ENCODE measurements at regions not wholly inside any gene's neighbourhood (a gene's known extent, or its start where the extent isn't known, plus 50 kb on each side); places are given as distances from the start of the nearest gene placed in this dataset.

DNA sequence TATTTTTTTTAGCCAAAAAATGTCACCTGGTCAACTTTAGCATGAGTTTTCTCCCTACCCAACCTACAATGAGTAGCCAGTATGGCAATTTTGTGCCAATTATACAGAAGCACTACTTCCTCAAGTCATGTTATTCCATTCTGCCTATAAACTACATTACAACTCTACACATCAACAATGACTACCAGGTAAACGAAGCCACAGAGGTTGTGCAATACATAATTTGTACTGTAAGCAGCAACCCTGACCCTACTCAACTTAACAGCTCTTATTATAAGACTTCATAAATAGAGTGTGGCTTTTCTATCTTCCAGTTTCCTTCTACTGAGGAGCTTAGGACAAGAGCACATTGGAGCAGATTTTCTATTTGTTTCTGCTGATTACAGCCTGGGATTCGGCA is 160.5 kb downstream of the HS3ST1 start:
- no peak for DNase-seq (ENCODE audit: low spot score)

DNA sequence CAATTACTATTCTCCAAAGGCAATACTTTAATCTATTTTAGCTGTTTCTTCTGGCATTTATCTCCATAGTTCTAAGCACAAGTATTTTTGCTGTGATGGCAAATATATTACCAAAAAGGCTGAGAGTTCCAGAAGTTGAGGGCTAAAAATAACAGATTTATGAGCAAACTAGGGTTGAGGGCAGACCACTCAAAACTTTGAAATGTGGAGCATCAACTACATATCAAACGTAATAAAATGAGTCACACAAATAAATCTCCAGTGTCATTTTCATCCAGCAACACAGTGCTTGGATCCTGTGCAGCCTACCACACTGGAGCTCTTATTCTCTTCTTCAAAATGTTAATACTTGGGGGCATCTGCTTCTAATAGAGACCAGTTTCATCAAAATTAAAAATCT is 163.9 kb downstream of the HS3ST1 start:
- DNase-seq (ENCODE audit: low spot score), result no peak

DNA sequence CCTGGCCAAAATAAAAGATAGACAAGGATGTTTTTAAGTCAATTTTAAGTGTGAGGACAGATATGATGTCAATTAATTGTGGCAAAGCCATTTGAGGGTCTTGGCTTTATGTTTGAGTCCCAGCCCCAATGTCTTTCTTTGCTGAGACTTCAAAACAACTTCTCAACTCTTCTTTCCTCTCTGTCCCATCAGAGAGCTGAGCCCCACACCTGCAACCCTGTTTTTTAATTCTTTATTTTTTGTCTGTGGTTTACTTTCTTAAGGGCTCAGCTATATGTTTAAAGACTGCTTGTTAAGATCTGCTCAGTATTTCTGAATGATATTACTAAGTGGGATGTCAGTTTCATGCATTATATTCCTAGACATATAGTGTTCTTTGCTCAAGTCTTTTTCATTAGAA is 164.3 kb downstream of the HS3ST1 start:
- no peak for DNase-seq (ENCODE audit: low spot score)

DNA sequence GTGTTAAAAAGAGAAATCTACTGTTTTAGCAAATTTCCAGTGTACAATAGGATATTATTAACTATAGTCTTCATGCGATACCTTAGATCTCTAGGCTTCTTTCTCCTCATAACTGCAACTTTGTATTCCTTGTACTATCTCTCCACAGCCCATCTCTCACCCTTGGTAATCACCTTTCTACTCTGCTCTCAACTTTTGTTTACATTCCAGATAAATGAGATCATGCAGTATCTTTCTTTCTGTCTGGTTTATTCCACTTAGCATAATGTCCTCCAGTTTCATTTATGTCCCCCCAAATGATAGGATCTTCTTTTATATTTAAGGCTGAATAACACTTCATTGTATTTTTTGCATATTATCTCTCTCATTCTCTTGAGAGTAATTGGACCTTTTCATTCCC is 165.5 kb downstream of the HS3ST1 start:
- no peak for DNase-seq (ENCODE audit: low spot score)

DNA sequence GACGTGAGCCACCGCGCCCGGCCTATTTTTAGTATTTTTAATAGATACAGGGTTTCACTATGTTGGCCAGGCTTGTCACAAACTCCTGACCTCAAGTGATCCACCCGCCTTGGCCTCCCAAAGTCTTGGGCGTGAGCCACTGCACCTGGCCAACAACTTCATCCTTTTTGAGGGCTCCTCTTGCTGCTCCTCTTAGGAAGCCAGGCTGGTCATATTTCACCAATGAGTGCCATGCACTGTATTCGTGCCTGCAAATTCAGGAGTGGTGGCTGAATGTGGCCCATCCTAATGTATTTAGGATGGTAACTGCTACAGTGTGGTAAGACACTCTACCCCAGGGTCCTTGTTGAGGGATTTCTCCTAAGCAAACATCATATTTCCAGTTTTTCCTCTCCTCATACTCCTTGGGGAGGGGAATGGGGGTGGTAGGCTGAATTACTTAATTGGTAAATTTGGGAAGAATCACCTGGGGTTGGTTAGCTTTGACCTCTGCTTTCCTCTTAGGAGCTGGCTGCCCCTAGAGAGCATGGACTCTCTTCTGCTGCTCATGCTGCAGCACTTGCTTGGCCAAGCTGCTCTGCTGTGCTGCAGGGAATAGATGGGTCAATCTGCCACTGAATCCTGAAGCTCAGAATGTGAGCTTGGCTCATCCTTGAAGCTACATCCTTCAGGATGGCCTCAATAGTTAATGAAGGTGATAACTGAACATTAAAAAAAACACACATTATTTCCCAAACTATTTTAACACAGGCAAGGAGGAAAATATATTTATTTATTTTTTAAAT is 167.4 kb downstream of the HS3ST1 start:
- DNase-seq (ENCODE audit: low spot score), result no peak

DNA sequence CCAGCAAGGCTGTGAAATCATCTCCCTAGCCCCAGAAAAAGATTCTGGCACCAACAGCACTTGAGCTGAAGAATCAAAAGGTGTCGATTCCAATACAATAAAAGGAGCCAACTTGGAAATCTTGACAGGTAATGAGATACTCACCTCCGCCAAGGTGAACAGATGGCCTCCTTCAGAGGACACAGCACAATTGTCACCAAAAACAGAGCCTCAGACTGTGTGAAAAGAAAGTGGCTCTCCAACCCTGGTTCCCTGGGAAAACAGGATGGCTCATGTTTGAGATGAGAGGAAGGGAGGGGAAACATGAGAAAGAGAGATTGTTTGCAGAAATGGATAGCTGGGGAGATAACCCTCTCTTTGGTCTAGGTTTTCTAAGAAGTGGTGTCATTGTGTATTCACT is 168.9 kb downstream of the HS3ST1 start:
- no peak for DNase-seq (ENCODE audit: low spot score)

DNA sequence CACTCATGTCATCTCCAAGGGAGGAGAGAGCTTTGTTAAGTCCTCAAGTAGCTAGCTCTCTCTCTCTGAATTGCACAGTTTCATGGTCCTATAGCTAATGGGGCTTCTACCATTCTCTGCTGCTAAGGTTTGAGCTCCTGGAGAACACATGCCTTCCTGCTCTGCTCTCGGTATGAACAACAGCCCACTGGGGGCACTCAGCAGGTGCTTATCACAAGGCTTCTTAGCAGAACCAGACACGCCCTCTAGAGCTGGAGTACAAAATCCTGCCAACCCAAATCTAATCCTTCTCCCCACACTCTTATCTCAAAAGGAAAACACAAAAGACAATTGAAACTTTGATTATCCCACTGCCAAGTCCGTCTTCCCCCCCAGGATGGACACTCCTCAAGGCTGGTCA is 176.5 kb downstream of the HS3ST1 start:
- DNase-seq (ENCODE audit: low spot score), result no peak

DNA sequence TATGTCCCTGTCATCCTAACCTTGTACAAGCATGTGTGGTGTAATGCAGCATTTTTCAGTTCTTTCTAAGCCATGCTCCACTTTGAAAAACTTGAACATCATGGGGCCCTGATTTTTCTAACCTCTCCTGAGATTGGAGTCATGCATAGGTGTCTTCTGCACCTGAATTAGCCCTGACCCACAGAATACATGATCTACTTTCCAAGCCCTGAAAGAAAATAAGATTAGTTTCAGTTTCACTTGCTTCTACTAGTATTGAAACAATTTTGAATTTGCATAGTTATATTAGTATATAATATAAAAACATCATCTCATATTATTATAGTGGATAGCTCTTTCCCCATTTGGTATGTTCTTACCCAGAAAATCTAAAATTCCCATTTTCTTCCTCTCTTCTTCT is 178.2 kb downstream of the HS3ST1 start:
- DNase-seq (ENCODE audit: low spot score), result no peak

DNA sequence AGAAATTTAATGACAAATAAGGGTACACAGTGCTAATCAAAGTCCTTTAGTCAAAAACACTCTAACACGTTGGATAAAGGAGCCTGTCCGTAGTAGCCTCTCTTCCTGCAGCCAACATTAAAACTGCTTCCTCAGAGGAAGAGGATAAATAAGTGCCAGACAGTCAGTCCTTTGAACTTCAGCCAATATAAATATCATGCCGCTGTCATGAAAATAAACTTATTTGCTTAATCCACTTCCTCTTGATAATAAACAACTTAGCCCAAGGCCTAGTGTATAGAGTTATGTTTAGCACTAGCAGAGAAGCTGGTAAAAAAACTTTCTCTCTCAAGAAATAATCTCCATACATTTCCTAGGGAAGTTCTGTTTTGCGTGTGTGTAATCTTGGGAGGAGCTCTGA is 196.7 kb downstream of the HS3ST1 start:
- DNase-seq (ENCODE audit: low spot score), result no peak

DNA sequence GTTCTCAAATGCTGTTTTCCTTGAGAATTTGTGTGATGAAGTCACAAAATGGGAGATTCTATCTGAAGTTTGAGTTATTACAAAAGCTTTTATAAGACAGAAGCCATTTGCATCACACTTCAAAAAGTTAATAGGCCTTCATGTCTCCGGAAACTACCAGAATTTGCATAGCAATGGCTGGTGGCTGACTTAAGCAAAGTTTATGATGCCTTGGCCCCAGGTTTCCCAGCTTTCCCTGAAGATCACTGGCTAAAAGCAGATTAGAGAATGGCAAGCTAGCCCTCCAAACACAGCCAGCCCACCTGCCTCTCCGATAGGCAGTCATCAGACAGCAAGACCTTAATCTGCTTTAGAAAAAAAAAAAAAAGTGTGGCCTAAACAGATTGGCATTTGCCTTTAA is 197.8 kb downstream of the HS3ST1 start:
- no peak for DNase-seq (ENCODE audit: low spot score)

DNA sequence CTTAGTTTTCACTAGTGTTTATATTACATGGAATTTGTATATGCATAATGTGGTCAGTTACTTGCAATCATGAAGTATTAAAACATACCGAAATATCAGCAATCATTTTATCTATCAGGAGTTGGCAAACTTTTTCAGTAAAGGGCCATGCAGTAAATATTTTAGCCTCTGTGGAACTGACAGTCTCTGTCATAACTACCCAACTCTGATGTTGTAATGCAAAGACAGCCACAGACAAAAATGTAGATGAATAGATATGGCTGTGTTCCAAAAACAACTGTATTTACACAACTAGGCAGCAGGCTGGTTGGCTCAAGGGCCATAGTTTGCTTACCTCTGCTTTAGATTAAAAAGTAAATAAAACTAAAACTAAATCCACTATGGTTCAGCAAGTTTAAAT is 200.2 kb downstream of the HS3ST1 start:
- DNase-seq (ENCODE audit: low spot score), result no peak

DNA sequence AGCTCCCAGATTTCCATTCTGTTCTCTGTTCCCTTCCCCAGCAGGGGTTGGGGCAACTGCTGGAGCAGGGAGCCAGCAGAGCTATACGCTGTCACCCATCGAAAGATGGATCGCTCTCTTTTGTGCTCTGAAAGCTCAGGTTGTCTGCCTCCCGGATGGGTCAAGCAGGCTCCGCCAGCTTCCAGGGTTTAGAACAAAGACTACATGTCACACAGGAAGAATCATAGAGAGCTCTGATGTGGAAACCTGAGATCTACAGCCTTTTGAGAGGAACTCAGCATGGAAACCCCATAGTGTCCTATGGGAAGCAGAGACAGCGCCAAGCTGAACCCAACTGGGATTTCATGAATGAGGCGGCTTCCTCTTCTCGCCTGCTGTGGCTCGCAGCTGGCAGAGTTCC is 205.4 kb downstream of the HS3ST1 start:
- no peak for DNase-seq (ENCODE audit: low spot score)

DNA sequence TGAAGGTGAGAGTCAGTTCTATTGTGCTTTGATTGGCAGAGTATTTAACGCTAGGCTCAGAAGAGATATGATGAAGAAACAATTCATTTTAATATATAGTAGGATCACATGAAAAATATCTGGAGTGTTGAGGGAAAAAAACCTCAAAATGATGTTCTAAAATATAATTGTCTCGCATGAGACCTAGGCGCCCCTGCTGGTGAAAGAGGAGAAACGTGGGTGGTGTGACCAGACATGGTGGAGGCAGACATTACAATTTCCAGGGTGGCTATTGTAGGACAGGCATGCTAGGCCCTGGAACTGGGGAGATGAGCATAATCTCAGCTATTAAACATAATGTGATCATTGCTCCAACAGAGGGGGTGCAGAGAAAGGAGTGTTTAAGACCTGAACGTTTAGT is 210.0 kb downstream of the HS3ST1 start:
- no peak for DNase-seq (ENCODE audit: low spot score)

DNA sequence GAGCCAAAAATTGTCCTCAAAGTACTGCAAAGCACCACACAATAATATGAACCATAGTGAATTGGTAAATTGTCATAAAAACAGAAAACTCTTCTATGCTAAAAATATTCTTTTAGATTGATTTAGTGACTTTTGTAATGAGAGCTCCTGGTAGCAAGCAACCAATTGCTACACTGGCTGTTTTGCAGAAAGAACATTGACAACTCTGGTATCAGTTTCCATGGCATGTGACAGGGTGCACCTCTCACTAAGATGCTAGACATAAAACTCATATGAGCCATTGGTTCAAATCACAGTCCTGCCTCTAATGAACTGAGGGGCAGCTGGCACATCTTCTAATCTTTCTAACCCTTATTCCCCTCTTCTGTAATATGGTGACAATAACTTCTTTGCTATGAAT is 212.2 kb downstream of the HS3ST1 start:
- DNase-seq (ENCODE audit: low spot score), result no peak

DNA sequence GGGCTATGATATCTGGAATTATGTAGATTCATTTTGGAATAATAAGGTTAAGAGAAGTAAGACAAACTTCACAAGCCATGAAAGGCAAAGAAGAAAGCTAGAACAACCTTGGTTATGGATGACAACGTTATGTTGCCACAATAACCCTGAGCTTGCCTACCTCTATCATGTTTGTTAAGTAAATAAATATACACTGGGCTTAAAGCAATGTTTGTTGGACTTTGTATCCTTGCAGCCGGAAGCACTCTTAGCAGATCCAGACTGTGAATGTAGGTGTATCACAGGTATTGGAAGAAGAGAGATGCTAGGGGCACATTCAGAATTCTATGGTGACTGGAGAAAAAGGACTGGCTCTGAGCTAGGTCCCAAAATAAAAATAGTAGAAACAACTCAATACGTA is 214.4 kb downstream of the HS3ST1 start:
- peak; percentile 11 for DNase-seq (ENCODE audit: low spot score)

DNA sequence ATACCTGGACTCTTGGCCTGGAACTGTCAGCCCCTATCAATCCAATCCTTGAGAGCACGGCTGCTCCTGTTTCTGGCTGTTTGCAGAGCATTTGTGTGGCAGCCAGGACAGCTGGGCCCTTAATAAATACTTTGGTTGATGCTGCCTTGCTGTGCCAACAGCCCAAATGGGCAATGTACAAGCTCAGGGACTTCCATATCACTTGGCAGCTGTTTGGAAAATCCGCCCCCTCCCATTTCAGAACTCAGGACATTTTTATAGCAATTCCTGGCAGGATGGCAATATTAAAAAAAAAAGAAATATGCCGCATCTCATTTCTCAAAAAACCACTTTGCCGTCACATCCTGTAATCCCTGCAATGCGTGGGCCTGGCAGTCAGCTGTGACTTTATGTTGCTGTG is 218.9 kb downstream of the HS3ST1 start:
- DNase-seq (ENCODE audit: low spot score), result no peak

DNA sequence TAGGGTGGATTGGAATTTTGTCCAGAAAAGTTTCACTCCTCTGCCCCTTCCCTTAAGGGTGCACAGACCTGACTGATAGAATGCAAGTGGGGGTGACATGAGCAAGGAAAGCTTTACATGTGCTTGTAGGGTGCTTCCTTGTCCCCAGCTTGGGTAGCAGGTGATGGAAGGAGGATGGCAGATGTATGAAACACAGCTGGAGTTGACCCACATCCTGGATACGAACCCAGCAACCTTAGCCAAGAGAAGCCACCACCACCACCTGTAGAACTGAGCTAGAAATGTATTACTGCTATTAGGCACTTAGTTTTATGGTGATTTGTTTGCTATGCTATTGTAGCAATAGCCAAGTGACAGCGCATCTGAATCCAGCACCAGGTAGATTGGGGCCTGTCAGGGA is 227.4 kb downstream of the HS3ST1 start:
- no peak for DNase-seq (ENCODE audit: low spot score)

DNA sequence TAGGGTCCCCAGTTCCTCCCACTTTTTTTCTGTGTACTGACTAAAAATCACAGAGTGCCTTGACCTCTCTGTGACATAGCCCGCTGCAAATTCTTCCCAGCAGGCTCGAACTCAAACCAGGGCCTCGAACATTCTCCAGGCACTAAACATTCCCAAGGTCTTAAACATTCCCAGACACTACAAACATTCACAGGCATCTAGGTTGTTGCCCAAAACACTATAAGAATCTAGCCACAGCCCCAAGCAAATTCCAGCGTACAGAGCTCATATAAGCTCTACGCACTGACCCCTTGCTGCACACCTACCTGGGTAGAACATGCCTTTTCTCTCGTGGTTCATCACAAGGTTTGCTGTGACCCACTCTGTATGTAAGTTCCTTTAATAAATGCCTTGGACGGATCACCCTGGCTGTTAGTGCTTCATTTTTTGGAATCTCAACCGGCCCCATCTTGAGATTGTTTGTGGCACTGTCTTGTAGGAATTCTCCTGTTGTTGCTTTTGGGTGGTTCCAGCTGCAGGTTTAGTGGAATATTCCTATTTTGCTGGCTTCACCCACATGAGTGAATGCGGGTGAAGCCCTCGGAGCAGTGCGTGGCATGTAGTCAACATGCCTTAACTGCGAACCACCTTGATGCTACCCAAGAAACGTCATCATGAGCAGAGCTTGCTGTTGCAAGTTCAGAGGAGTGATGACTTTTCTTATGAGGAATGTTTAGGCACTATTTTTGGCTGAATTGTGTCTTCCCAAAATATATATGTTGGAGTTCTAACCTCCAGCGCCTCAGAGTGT is 230.0 kb downstream of the HS3ST1 start:
- no peak for DNase-seq (ENCODE audit: low spot score)

DNA sequence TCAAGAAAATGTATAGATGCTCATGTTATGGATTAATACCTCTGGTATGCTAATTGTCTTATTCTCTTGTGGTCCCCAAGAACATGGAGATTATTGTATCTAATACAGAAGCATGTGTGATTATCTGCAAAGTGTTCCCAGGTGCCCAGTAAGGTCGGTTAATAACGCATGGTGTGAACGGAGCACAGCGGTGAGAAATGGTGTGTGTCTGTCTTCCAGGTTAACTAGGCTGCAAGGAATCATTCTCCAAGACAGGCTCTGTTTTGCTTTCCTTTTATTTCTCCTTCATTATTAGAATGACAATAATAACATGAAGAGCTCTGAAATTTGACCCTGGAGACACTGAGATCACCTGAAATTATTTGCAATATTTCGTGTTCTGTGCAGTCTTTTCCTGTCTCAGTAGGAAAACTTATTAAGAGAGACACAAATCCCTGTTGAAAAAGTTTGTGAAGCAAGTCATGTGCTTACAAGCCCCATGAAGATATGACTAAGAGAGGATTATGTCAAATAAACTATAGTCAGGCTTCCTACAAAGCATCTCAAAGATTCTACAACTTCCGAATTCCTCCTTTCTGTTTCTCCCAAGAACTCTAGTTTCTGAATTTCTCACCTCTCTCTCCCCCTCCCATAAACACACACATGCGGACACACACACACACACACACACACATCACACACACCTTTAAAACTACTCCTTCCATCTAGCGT is 230.9 kb downstream of the HS3ST1 start:
- DNase-seq (ENCODE audit: low spot score), result no peak

DNA sequence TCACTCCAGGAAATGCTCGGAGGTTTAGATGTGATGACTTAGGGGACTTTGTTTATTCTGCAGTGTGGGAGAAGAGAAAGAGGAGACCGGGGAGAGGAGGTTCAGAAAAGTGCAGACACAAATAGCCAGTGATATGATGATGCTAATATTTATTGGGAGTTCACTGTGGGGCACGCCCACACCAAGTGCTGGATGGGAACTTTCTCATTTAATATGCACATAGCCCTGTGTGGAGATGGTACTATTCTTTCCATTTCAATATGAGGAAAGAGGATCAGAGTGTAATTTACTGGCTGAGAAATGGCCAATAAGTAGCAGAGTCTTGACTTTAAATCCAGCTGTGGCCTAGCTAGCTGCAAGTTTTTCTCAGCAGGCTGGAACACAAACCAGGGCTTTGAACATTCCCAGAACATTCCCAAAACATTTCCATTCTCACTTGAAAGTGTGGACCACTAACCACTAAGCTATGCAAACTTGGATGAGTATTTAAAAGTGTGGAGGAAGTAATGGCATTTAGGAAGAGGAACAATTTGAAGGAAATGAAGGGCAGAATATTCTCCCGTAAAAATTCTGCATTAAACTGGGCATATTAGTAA is 231.7 kb downstream of the HS3ST1 start:
- DNase-seq (ENCODE audit: low spot score), result no peak

DNA sequence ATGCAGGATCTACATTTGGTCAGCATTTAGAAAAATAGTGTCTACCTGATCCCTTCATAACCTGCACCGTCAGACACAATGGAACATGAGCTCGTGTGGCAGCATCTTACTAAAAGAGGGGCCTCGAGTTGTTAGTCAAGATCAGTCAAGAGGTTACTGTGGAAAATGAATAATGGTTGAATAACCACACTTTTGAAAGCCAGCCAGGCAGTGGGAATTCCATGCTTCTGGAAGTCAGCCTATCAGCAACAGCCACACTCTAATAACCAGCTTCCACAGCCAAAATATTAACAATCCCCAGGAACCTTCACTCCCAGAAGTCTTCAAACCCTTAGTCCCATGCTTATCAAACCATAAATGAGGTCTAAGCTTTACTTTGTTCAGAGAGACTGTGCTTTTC is 234.3 kb downstream of the HS3ST1 start:
- no peak for DNase-seq (ENCODE audit: low spot score)

DNA sequence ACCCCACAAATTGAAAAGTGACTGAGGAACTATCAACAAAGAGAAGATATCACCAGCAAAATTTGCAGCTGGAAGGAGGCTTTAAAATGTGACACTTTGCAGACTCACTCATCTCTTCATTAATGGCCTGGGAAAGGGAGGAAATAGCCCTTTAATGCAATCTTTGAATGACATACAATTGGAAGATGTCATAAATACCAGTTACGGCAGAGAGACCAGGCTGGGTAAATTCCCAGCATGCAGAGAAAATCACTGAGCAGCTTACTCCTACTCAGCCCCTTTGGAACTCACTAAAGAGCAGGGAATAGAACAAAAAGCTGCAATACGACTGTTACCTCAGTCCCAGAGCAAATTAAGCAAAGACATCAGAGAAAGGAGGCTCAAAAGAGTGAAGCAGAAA is 238.9 kb downstream of the HS3ST1 start:
- DNase-seq (ENCODE audit: low spot score), result no peak

DNA sequence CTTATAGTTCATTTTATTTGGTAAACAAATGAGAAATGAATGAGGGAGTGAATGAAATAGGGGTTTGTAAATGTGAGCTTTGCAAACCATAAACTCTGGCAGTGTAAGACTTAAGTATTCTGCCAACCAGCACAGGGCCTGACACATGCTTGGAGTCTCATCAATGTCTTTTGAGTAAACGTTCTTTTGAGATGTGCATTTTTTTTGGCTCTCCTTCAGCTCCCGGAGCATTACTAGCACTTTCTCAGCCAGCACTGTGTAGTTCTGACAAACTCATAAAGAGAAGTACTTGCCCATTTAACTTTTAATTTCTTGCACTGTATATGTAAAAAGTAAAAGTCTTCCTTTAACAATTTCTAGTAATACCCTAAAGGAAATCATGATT is 245.3 kb downstream of the HS3ST1 start:
- DNase-seq (ENCODE audit: low spot score), result no peak
